Activated CD4-positive, alpha-beta memory T cell treated with anti-CD3 and anti-CD28 coated beads, Interleukin-2, amount 10 ng/mL, durations not matched to agents 7 days and 5 days (primary cell): ENCODE measurements at regions not wholly inside any gene's neighbourhood (a gene's known extent, or its start where the extent isn't known, plus 50 kb on each side); places are given as distances from the start of the nearest gene placed in this dataset.
"Not testable (repeated sequence)": the region's sequence is repeated elsewhere in the genome, so short reads cannot be mapped to it uniquely, and the experiment has no call there.

Experiments
- CTCF ChIA-PET: fragments of 350-600 bp; sonication (Branson Sonifier 250); formaldehyde crosslinking; loops from one replicate; lab custom pipeline; 2021; ENCODE audit warnings: antibody characterized with exemption, inconsistent platforms; lab: Charles Lee
- POLR2A ChIA-PET: fragments of 350-600 bp; sonication (Branson Sonifier 250); formaldehyde crosslinking; loops from one replicate; lab custom pipeline; 2021; ENCODE audit warnings: antibody characterized with exemption; lab: Charles Lee
- DNase-seq: peaks from one replicate; pipeline ENCODE4 v3.0.0-alpha.2; 2020
- H3K27ac Mint-ChIP-seq: one replicate; pipeline ENCODE4 v1.8.0; 2021; ENCODE audit warnings: mild to moderate bottlenecking, mixed read lengths
- H3K27me3 Mint-ChIP-seq: one replicate; pipeline ENCODE4 v1.8.0; 2021; ENCODE audit warnings: mixed read lengths
- H3K36me3 Mint-ChIP-seq: one replicate; pipeline ENCODE4 v1.8.0; 2021; ENCODE audit warnings: low read depth, mixed read lengths
- H3K4me1 Mint-ChIP-seq: one replicate; pipeline ENCODE4 v1.8.0; 2021; ENCODE audit warnings: mixed read lengths
- H3K4me3 Mint-ChIP-seq: one replicate; pipeline ENCODE4 v1.8.0; 2021; ENCODE audit warnings: mild to moderate bottlenecking, mixed read lengths
- H3K9me3 Mint-ChIP-seq: one replicate; pipeline ENCODE4 v1.8.0; 2021; ENCODE audit warnings: mixed read lengths

DNA sequence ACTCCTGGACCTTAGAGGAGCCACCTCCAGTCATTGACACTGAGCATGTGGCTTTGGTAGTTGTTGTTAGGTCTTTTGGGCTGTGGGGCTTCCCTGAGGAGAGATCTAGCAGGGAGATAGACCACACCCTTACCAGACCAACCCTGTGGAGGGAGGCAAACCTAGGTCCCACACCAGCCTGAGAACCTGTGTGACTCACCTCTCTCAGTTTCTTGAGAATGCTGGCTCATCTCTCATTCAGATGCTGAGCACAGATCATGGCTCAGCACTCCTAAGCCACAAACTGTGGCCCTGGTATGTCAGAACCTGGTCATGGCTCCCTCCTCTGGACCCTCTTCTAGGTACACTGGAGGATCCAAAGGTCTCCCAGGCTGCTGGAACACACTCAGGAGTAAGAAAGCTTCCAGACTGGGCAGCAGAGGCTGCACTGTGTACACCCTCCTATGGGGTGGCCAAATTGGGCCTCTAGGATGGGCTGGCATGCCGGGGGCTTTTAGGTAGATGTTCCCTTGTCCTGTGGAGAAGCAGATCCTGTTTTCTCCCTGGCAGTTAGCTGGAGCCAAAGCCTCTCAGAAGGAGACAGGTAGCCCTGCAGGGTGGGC, 1294.5 kb downstream of the KHDRBS2 start:
- H3K27ac Mint-ChIP-seq: no peak overlapping the region
- H3K27me3 Mint-ChIP-seq: no peaks in the 10 kb centered on the region
- ChIA-PET CTCF (no interaction called here), POLR2A (no interaction called here)
- no peaks in the 10 kb centered on the region for H3K36me3 Mint-ChIP-seq
- no peak for DNase-seq
- H3K9me3 Mint-ChIP-seq: peaks cover 12% of the 10 kb centered on the region
- no peak overlapping the region for H3K4me3 Mint-ChIP-seq
- no peaks in the 10 kb centered on the region for H3K4me1 Mint-ChIP-seq

DNA sequence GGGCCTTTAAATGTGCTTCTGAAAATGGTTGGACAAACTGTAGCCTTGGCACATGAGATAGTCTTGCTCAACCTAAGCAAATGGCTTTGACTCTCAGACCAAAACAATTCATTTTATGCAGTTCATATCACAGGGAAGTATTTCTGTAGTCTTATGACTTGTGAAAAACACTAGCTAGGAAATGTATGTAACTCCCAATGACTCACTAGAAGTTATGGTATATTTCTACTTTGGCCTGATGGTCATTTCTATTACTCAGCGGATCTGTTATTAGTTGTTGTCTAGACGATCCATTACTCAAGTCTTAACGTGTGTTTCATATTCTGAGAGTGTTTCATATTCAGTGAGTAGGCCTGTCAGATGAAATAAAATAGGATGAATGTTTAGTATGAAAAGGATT, 1333.5 kb downstream of the KHDRBS2 start:
- Mint-ChIP-seq H3K27me3 (no peaks in the 10 kb centered on the region), H3K4me1 (no peaks in the 10 kb centered on the region), H3K27ac (no peak overlapping the region), H3K9me3 (peaks cover 1% of the 10 kb centered on the region), H3K4me3 (no peak overlapping the region), H3K36me3 (no peaks in the 10 kb centered on the region)
- ChIA-PET POLR2A (no interaction called here), CTCF (no interaction called here)
- no peak for DNase-seq

DNA sequence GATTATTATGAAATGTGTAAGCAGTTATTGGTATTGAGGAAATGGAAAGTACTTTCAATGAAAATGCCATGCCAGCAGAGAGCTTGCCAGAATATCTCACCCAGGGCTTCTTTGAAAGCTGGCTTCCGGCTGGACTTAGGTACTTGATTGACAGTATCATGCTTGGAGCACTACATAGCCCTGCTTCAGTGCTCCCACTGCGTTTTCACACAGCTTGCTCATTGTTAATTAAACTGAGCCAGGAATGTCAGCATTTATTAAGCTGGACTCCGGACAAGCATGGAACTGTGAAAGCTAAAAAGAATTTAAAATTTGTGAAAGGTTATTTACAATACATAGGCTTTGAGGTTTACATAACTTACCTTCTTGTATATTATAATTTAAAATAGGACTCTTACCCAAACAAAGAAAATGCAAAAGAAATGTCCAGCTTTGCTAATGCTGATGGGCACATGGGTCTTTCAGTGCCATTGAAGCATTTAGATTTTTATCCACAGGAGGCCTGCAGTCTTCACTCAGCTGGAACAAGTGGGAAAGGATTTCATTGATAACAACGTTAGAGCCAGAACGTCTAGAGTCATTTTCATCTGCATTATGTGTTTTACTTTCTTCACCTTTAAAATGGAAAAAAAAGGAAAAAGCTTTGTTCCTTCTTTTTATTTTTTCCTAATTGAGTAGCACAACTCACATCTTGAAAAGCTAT, 1335.7 kb downstream of the KHDRBS2 start:
- H3K4me1 Mint-ChIP-seq, H3K9me3 Mint-ChIP-seq, H3K4me3 Mint-ChIP-seq, DNase-seq, CTCF ChIA-PET, H3K27me3 Mint-ChIP-seq, POLR2A ChIA-PET, H3K27ac Mint-ChIP-seq, H3K36me3 Mint-ChIP-seq: not testable (repeated sequence)

DNA sequence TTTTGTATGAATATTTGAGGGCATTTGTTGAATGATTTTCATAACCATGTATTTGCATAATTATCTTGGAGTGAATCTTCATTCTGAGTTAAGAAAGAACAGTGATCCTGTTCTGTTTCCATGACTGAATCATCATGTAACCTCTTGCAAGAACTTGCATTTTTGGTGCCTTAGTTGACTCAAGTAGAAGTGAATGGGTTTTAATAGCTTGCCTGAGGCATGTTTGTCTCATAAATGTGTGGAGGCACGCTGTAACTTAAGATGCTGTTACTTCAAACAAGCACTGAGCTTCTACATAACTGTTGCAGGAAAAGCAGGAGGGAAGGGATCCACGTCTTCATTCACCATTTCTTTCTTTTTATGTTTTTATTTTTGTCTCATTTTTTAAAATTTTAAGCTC, 1338.6 kb downstream of the KHDRBS2 start:
- H3K9me3 Mint-ChIP-seq, DNase-seq, POLR2A ChIA-PET, H3K27me3 Mint-ChIP-seq, H3K27ac Mint-ChIP-seq, H3K4me1 Mint-ChIP-seq, H3K36me3 Mint-ChIP-seq, CTCF ChIA-PET, H3K4me3 Mint-ChIP-seq: not testable (repeated sequence)

DNA sequence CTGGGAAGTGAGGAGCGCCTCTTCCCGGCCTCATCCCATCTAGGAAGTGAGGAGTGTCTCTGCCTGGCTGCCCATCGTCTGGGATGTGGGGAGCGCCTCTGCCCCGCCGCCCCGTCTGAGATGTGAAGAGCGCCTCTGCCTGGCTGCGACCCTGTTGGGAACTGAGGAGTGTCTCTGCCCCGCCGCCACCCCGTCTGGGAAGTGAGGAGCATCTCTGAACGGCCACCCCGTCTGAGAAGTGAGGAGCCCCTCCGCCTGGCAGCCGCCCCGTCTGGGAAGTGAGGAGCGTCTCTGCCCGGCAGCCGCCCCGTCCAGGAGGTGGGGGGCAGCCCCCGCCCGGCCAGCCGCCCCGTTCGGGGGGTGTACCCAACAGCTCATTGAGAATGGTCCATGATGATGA, 1341.2 kb downstream of the KHDRBS2 start:
- H3K27ac Mint-ChIP-seq, POLR2A ChIA-PET, H3K9me3 Mint-ChIP-seq, H3K4me1 Mint-ChIP-seq, H3K27me3 Mint-ChIP-seq, CTCF ChIA-PET, H3K36me3 Mint-ChIP-seq, DNase-seq, H3K4me3 Mint-ChIP-seq: not testable (repeated sequence)

DNA sequence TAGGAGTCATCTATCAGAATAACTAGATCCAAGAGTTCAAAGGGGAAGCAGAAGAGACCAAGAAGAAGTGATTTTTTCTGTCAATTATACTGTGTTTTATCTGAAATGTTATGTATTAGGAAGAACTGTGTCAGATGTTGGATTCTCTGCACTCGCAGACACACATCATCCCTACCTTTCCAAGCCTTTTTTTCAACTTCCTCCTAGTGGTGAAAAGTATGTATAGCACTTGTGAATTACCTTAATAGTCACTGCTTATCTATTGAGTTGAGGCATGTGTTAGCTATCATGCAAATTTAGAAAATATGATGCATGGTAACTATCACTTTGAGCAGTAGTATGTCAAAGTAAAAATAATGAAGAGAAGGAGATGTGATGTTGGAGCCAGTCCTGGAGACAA, 1350.1 kb downstream of the KHDRBS2 start:
- H3K36me3 Mint-ChIP-seq, DNase-seq, H3K4me1 Mint-ChIP-seq, POLR2A ChIA-PET, H3K27ac Mint-ChIP-seq, CTCF ChIA-PET, H3K9me3 Mint-ChIP-seq, H3K27me3 Mint-ChIP-seq, H3K4me3 Mint-ChIP-seq: not testable (repeated sequence)

DNA sequence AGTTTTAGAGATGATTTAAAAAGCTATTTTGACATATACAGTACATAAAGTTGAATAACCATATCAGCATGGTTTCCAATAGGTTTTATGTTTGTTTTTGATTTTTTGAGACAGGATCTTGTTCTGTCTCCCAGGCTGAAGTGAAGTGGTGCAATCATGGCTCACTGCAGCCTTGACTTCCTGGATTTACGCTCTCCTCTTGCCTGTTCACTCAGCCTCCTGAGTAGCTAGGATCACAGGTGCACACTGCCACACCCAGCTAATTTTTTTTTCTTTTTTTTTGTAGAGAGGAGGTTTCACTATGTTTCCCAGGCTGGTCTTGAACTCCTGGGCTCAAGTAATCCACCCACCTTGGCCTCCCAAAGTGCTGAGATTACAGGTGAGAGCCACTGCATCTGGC, 1366.4 kb downstream of the KHDRBS2 start:
- H3K9me3 Mint-ChIP-seq, H3K4me3 Mint-ChIP-seq, POLR2A ChIA-PET, CTCF ChIA-PET, H3K27ac Mint-ChIP-seq, DNase-seq, H3K36me3 Mint-ChIP-seq, H3K4me1 Mint-ChIP-seq, H3K27me3 Mint-ChIP-seq: not testable (repeated sequence)

DNA sequence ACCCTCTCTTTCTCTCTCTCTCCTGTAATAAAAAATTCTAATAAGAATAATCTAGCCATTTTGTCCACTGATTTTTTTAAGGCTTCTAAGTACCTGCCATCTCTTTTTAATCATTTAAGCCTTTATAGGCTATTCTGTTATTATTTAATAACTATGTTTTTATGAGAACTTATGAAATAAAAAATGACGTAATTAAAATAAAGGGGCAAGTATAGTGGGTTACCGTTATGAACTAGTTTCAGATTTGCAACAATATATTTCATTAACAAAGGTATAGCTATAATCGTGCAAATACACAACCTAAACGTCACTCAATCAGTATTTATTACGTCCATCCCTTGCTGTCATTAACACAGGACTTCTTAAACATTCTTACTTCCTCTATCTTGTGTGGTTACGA, 1382.2 kb downstream of the KHDRBS2 start:
- POLR2A ChIA-PET, H3K4me1 Mint-ChIP-seq, H3K36me3 Mint-ChIP-seq, CTCF ChIA-PET, H3K4me3 Mint-ChIP-seq, H3K27me3 Mint-ChIP-seq, H3K27ac Mint-ChIP-seq, DNase-seq, H3K9me3 Mint-ChIP-seq: not testable (repeated sequence)

DNA sequence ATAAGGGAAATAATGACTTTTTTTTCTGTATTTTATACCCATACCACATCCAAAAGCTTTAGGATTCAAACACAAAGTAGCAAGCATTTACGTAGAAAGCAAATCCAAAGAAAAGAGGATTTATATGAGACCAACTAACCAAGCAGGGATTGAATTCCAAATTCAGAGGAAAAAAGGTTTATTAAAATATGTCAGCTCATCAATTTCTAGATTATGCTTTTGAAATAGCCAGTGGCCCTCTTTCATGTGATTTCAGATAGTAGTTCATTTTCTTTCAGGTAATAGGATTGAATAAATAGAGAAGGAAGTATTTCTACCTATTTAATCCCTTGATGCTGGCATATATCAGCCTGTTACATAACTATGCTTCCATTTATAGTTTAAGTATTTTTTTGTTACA, 1392.7 kb downstream of the KHDRBS2 start:
- POLR2A ChIA-PET, CTCF ChIA-PET, DNase-seq, H3K4me1 Mint-ChIP-seq, H3K27me3 Mint-ChIP-seq, H3K4me3 Mint-ChIP-seq, H3K27ac Mint-ChIP-seq, H3K9me3 Mint-ChIP-seq, H3K36me3 Mint-ChIP-seq: not testable (repeated sequence)

DNA sequence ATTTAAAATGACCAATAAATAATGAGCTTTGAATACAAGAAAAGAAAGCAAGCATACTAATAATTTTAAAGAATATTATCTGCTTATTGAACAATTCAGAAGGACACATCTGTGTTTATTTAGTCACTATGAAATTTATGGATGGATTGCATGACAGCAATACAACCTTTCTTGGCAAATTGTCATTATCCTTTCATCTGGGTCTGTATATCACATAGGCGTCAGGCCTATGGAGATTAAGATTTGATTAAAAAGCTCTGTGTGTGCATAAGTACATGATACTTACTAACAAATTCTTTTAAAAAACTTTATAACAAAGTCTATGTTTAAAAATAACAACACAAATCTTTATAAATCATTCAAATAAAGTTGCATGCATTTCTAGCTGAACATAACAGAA, 1394.4 kb downstream of the KHDRBS2 start:
- DNase-seq: no peak
- no peak overlapping the region for H3K27ac Mint-ChIP-seq
- no peaks in the 10 kb centered on the region for H3K36me3 Mint-ChIP-seq
- no peaks in the 10 kb centered on the region for H3K4me1 Mint-ChIP-seq
- POLR2A ChIA-PET: no interaction called here
- peaks cover 8% of the 10 kb centered on the region for H3K9me3 Mint-ChIP-seq
- CTCF ChIA-PET: no interaction called here
- no peaks in the 10 kb centered on the region for H3K27me3 Mint-ChIP-seq
- no peak overlapping the region for H3K4me3 Mint-ChIP-seq

DNA sequence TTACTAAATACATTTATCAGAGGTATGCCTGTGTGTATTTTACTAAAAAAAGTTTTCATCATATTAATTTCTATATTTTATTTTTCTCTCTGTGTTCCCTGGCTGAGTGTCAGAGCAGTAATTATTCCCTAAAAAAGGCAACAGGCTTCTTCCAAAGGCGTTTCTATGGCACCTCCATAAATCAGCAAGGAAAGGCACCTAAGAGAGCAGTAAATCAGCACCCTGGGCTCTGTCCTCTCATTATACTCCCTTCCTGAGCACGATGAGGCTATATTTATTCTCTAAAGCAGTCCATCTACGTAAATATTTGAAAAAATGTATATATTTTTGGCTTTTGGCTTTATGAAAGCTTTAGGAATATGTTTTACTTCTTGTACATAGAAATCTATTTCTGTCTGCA, 1408.6 kb downstream of the KHDRBS2 start:
- H3K9me3 Mint-ChIP-seq, H3K4me3 Mint-ChIP-seq, H3K27ac Mint-ChIP-seq, DNase-seq, H3K4me1 Mint-ChIP-seq, H3K36me3 Mint-ChIP-seq, CTCF ChIA-PET, H3K27me3 Mint-ChIP-seq, POLR2A ChIA-PET: not testable (repeated sequence)

DNA sequence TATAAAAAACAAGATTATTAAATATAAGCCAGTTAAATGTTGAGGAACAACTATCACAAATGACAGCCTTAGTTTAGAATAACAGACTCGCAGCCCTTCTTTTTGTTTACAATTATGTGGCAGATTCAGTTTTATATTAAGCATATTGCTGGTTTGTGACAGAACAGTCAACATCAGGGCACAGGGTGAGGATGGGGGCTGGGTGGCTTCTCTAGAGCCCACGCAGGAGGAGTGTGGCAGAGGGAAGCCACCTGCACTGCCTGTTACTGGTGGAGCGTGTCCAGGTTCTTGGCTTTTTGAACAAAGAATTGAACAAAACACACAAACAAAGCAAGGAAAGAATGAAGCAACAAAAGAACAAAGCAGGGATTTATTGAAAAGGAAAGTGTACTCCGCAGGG, 1415.2 kb downstream of the KHDRBS2 start:
- peaks cover 11% of the 10 kb centered on the region for H3K9me3 Mint-ChIP-seq
- H3K4me1 Mint-ChIP-seq, H3K27me3 Mint-ChIP-seq, DNase-seq, H3K27ac Mint-ChIP-seq, POLR2A ChIA-PET, CTCF ChIA-PET, H3K4me3 Mint-ChIP-seq, H3K36me3 Mint-ChIP-seq: not testable (repeated sequence)

DNA sequence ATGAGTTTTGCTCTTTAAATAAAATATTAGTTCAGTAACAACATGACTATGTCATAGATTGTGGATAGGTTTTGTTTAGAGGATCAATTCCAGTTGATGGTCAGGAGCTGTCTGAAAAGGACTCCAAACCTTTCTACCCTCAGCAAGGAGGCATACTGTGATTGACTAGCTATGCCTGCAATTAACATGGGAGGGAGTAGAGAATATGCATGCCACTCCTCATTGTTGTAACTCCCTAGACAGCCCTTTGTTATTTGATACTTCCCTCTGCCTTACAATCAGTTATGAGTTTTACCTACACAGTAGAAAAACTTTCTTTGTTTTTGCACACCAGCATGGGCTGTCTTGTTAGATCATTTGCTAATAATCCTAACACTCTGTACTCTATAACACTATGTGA, 1418.5 kb downstream of the KHDRBS2 start:
- ChIA-PET CTCF (no interaction called here), POLR2A (no interaction called here)
- H3K27ac Mint-ChIP-seq: no peak overlapping the region
- H3K4me1 Mint-ChIP-seq: no peaks in the 10 kb centered on the region
- no peaks in the 10 kb centered on the region for H3K36me3 Mint-ChIP-seq
- no peak overlapping the region for H3K4me3 Mint-ChIP-seq
- H3K9me3 Mint-ChIP-seq: peaks cover 8% of the 10 kb centered on the region
- DNase-seq: no peak
- H3K27me3 Mint-ChIP-seq: no peaks in the 10 kb centered on the region

DNA sequence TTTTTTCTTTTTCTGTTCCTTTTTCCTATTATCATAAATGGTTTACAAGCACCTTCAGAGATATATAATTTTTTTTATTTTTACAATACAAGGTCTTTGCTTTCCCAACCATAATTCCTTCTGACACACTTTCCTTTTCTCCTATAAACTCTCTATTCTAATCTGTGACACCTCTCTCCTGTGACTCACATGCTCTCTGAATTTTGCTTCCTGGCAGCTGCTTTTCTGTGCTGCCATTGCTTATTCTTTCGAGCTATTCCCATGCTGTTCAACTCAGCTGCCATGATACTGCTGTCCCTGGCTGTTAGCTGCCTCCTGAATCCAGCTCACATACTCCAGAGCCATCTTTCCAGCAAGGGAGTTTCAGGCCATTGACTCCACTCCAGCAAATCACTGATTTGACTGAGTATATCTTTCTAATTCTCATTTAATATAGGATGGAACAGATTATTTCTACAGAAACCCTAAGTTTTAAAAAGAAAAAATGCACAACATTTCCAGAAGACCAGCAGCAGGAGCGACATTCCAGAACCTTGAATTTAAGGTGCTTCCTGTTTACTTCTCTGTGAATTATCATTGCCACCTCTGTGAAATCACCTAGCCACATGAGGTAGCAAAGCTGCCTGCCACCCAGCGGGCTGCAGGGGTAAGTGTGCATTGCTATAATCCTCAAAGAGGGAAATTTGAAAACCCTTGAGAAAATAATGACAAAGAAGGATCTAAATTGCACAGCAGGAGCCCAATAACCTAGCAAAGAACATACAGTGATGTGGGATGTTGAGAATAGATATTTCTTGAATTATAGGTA, 1442.6 kb downstream of the KHDRBS2 start:
- CTCF ChIA-PET, H3K36me3 Mint-ChIP-seq: not testable (repeated sequence)

More for the DNA sequence above, 1442.6 kb downstream of the KHDRBS2 start:
- DNase-seq, H3K4me3 Mint-ChIP-seq, POLR2A ChIA-PET, H3K4me1 Mint-ChIP-seq, H3K9me3 Mint-ChIP-seq, H3K27me3 Mint-ChIP-seq, H3K27ac Mint-ChIP-seq: not testable (repeated sequence)
